ENCODE measurements at regions not wholly inside any gene's neighbourhood (a gene's known extent, or its start where the extent isn't known, plus 50 kb on each side); places are given as distances from the start of the nearest gene placed in this dataset.

DNA sequence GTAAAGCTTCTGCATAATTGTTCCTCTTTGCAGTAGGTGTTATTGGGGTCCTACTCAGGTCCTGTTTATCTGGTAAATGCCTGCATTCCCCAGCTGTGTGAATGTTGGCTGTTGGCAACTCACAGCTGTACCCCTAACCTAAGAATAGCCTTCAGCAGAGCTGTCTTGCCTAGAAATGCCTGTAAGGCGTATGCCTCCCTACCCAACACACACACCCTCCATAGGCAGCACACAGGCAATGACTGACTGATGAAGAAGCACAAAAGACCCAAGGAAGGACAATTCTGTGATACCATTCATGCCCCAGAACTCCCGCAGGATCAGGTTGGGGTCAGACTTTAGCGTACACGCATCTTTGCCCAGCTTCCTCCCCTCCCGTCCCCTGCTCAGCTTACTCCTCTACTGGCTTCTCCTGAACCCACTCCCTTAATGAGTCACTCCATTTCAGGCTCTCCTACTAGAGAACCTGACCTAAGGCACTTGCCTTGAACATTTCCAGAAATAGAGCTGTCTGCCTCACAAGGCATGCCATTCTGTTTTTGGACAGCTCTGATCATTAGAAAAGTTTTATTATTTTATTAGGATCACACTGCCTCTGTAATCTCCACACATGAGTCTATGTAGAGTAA, 99.2 kb upstream of the PIK3CG start:
- Histone ChIP-seq H3K27ac (ENCODE audit: insufficient read length, low read depth, low read length) (no peak overlapping the region), H2AFZ (ENCODE audit: low read length) (no peak overlapping the region), H4K20me1 (ENCODE audit: control insufficient read depth, insufficient read depth, insufficient read length) (no peaks in the 10 kb centered on the region), H3K18ac (ENCODE audit: insufficient read length, low read depth, low read length) (no peak overlapping the region), H3K79me2 (ENCODE audit: insufficient read depth, low read length) (no peaks in the 10 kb centered on the region), H3K27me3 (ENCODE audit: insufficient read depth, low read length) (no peaks in the 10 kb centered on the region), H2AK5ac (ENCODE audit: insufficient read length, low read length) (no peak overlapping the region), H3K9ac (ENCODE audit: extremely low read depth, insufficient read length, low read length) (no peak overlapping the region), H2BK15ac (ENCODE audit: low read depth, low read length) (no peak overlapping the region), H2BK120ac (ENCODE audit: low read depth, low read length, poor library complexity, severe bottlenecking) (no peak overlapping the region), H4K5ac (ENCODE audit: insufficient read length, low read depth, low read length) (no peak overlapping the region), H3K56ac (ENCODE audit: insufficient read length, low read depth, low read length) (no peak overlapping the region), H2BK20ac (ENCODE audit: low read depth, low read length, poor library complexity, severe bottlenecking) (no peak overlapping the region), H3K79me1 (ENCODE audit: insufficient read depth, low read depth, low read length, poor library complexity, severe bottlenecking) (no peaks in the 10 kb centered on the region), H3K4ac (ENCODE audit: low read depth, low read length) (no peak overlapping the region), H3K4me2 (ENCODE audit: insufficient read depth, insufficient read length, low read length) (no peak overlapping the region), H2BK5ac (ENCODE audit: insufficient read length, low read length) (no peak overlapping the region), H3K14ac (ENCODE audit: insufficient read depth, low read length) (no peak overlapping the region), H2BK12ac (ENCODE audit: insufficient read length, low read depth, low read length) (no peak overlapping the region), H3K23me2 (ENCODE audit: insufficient read length, low read depth, low read length, poor library complexity, severe bottlenecking) (no peaks in the 10 kb centered on the region), H4K91ac (ENCODE audit: insufficient read length, low read depth, low read length) (no peak overlapping the region), H4K8ac (replicated peaks; ENCODE audit: insufficient read length, low read depth, low read length) (no peak overlapping the region), H3K23ac (ENCODE audit: insufficient read length, low read depth, low read length) (no peak overlapping the region), H3T11ph (ENCODE audit: low read length) (no peak overlapping the region), H3K4me1 (ENCODE audit: insufficient read depth, low read length) (no peaks in the 10 kb centered on the region), H3K9me3 (ENCODE audit: control insufficient read depth, low read depth, low read length) (no peaks in the 10 kb centered on the region)
- H3K27ac Mint-ChIP-seq, result peak overlapping the region in 1 of 3 experiments; percentile 70; a peak in 2 of 7 replicates
- no peaks in the 10 kb centered on the region for H3K36me3 Mint-ChIP-seq (ENCODE audit: insufficient read depth in 1 of 3, low read depth in 3 of 3)
- no CpG with 5 or more reads among the region's 5 CpGs for WGBS (ENCODE audit: extremely low coverage, insufficient read length, low lambda C conversion rate)
- H3K4me1 Mint-ChIP-seq, result no peaks in the 10 kb centered on the region
- TF ChIP-seq, protein P1, sequence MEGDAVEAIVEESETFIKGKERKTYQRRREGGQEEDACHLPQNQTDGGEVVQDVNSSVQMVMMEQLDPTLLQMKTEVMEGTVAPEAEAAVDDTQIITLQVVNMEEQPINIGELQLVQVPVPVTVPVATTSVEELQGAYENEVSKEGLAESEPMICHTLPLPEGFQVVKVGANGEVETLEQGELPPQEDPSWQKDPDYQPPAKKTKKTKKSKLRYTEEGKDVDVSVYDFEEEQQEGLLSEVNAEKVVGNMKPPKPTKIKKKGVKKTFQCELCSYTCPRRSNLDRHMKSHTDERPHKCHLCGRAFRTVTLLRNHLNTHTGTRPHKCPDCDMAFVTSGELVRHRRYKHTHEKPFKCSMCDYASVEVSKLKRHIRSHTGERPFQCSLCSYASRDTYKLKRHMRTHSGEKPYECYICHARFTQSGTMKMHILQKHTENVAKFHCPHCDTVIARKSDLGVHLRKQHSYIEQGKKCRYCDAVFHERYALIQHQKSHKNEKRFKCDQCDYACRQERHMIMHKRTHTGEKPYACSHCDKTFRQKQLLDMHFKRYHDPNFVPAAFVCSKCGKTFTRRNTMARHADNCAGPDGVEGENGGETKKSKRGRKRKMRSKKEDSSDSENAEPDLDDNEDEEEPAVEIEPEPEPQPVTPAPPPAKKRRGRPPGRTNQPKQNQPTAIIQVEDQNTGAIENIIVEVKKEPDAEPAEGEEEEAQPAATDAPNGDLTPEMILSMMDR (conservative IDR thresholded peaks at IDR 0.05), result no peak
- DNase-seq, result no peak
- H3K9me3 Mint-ChIP-seq, result no peaks in the 10 kb centered on the region
- H3K27me3 Mint-ChIP-seq (ENCODE audit: low read depth), result no peaks in the 10 kb centered on the region; the same call in 1 of the 2 replicates
- H3K4me3 Mint-ChIP-seq, result no peak overlapping the region
